ENCODE measurements at regions not wholly inside any gene's neighbourhood (a gene's known extent, or its start where the extent isn't known, plus 50 kb on each side); places are given as distances from the start of the nearest gene placed in this dataset.

- peak overlapping the region; percentile 37 for H3K4me2 ChIP-seq (ENCODE audit: low read length)
- peak overlapping the region; percentile 78 for H2AFZ ChIP-seq
- no peaks in the 10 kb centered on the region for H3K9me3 ChIP-seq (ENCODE audit: control insufficient read depth, low read length)
- no peaks in the 10 kb centered on the region for H3K36me3 ChIP-seq (ENCODE audit: control insufficient read depth, insufficient read depth, low read length)
- H3K27ac ChIP-seq: peak overlapping the region; percentile 51
- peaks cover 30% of the 10 kb centered on the region for H3K4me1 ChIP-seq
- H3K4me3 ChIP-seq (ENCODE audit: low read depth, low read length): no peak overlapping the region
- TF ChIP-seq CTCF (IDR thresholded peaks at IDR 0.05): no peak
- no peak overlapping the region for H3K9ac ChIP-seq
- no peaks in the 10 kb centered on the region for H3K27me3 ChIP-seq (ENCODE audit: control insufficient read depth, insufficient read depth, low read length)
- H3K79me2 ChIP-seq: no peaks in the 10 kb centered on the region
Observed at GRCh38 chr5:74501674-74502478, 138.7 kb downstream of the ENC1 start.

- H3K9me3 ChIP-seq (ENCODE audit: control insufficient read depth, low read length): no peaks in the 10 kb centered on the region
- TF ChIP-seq CTCF (IDR thresholded peaks at IDR 0.05): no peak
- H2AFZ ChIP-seq: peak overlapping the region; percentile 68
- no peak overlapping the region for H3K4me3 ChIP-seq (ENCODE audit: low read depth, low read length)
- peaks cover 21% of the 10 kb centered on the region for H3K4me1 ChIP-seq
- H3K79me2 ChIP-seq: no peaks in the 10 kb centered on the region
- H3K4me2 ChIP-seq (ENCODE audit: low read length): no peak overlapping the region
- H3K27me3 ChIP-seq (ENCODE audit: control insufficient read depth, insufficient read depth, low read length): no peaks in the 10 kb centered on the region
- no peak overlapping the region for H3K9ac ChIP-seq
- no peaks in the 10 kb centered on the region for H3K36me3 ChIP-seq (ENCODE audit: control insufficient read depth, insufficient read depth, low read length)
- H3K27ac ChIP-seq: peak overlapping the region; percentile 60
Observed at GRCh38 chr5:74500110-74500917, 140.2 kb downstream of the ENC1 start.

GRCh38 chr5:74499256-74500050, 141.1 kb downstream of the ENC1 start:
- Histone ChIP-seq H3K9ac (no peak overlapping the region), H3K79me2 (no peaks in the 10 kb centered on the region), H3K4me1 (peaks cover 21% of the 10 kb centered on the region), H2AFZ (peak overlapping the region; percentile 68), H3K9me3 (ENCODE audit: control insufficient read depth, low read length) (no peaks in the 10 kb centered on the region), H3K4me2 (ENCODE audit: low read length) (no peak overlapping the region), H3K4me3 (ENCODE audit: low read depth, low read length) (no peak overlapping the region), H3K36me3 (ENCODE audit: control insufficient read depth, insufficient read depth, low read length) (no peaks in the 10 kb centered on the region), H3K27me3 (ENCODE audit: control insufficient read depth, insufficient read depth, low read length) (no peaks in the 10 kb centered on the region), H3K27ac (peak overlapping the region; percentile 60)
- TF ChIP-seq CTCF (IDR thresholded peaks at IDR 0.05): no peak

- no peak overlapping the region for H3K27ac ChIP-seq
- no peaks in the 10 kb centered on the region for H3K9me3 ChIP-seq (ENCODE audit: control insufficient read depth, low read length)
- no peak overlapping the region for H2AFZ ChIP-seq
- no peaks in the 10 kb centered on the region for H3K27me3 ChIP-seq (ENCODE audit: control insufficient read depth, insufficient read depth, low read length)
- H3K4me3 ChIP-seq (ENCODE audit: low read depth, low read length): no peak overlapping the region
- no peak for TF ChIP-seq CTCF (IDR thresholded peaks at IDR 0.05)
- no peaks in the 10 kb centered on the region for H3K79me2 ChIP-seq
- H3K4me2 ChIP-seq (ENCODE audit: low read length): no peak overlapping the region
- no peaks in the 10 kb centered on the region for H3K36me3 ChIP-seq (ENCODE audit: control insufficient read depth, insufficient read depth, low read length)
- H3K4me1 ChIP-seq: peaks cover 18% of the 10 kb centered on the region
- no peak overlapping the region for H3K9ac ChIP-seq
Observed at GRCh38 chr5:74497706-74498105, 142.8 kb downstream of the ENC1 start.

Data from parathyroid adenoma (tissue), 2 donors.